Kidney glomerular epithelial cell (primary cell): ENCODE measurements at regions not wholly inside any gene's neighbourhood (a gene's known extent, or its start where the extent isn't known, plus 50 kb on each side); places are given as distances from the start of the nearest gene placed in this dataset.
A peak's percentile ranks its signal among the peaks of the same experiment; 100 is the strongest.

ENCODE experiments used
- DNase-seq: peaks from one replicate; lab custom pipeline; 2025; lab: John Stamatoyannopoulos, UW

DNA sequence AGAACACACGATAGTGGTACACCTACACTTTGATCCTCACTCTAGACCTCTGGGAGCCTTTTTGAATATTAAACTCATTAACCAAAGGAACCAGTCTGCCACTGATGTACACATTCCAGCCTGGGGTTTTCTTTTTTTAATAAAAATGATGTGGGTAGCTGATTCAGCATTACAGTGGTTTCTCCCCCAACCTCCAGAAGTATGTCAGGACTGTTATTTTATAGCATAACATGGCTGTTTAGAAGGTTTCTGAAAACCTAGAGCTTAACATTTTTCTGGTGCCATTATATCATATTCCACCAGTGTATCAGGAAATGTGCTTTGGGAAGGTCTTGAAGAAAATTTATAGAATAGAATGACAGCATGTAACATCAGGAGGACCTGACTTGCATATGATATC is 540.9 kb upstream of the WWC1 start:
- DNase-seq, result no peak

DNA sequence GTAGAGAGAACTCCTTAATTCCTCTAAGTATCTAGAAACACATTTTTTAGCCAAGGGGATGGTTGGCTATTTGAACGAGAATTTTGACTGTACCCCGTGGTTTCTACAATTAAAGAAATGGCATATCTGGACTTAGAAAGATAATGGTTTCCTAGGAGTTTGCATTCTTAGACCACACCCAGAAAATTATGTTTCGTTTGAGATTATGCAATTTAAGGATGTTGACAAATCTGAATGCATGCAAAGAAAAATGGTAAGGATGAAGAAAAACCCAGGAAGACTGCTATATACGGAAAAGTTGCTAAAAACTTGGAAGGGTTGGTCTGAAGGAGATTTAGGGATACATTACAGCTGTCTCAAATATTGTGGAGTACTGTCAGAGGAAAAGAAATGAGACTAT is 538.5 kb upstream of the WWC1 start:
- DNase-seq, result no peak

DNA sequence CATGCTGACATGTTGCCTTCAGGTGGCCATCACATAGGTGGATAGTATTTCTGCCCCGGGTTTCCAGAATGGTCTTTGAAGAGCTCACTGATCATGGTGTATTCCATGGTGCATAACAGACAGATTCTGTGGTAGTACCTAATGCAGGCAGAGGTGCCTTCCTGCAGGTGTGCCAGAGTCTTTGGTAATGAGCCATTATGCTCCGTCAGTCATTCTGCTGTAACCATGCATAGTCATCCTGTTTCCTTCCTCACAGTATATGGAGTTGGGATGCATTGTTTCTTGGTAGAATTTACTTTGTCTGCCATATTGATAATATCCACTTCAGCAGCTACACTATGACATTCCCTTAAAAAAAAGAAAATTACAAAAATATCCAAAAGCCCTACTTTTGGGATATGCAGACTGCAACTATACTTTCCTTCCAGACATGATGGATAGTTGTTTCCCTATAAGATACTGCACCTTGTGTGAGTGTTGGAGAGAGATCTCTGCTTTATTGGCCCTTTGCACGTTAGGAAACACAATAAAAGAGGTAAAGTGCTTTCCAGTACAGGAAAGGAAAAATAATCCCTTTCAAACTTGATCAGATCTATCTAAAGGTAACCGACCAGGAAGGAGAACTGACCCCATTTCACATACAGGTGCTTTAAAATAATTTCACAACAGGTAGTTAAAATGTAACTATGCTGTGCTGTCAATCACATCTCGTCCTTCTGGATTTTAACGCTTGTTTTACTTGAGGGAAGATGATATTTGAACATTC is 537.5 kb upstream of the WWC1 start:
- no peak for DNase-seq

GRCh38 chr5:167754501-167755021 is 536.9 kb upstream of the WWC1 start:
- DNase-seq, result peak; percentile 85

- no peak for DNase-seq
Observed at GRCh38 chr5:167755420-167755819, 536.0 kb upstream of the WWC1 start.

- peak; percentile 99 for DNase-seq
Observed at GRCh38 chr5:167759057-167759821, 532.2 kb upstream of the WWC1 start.

DNA sequence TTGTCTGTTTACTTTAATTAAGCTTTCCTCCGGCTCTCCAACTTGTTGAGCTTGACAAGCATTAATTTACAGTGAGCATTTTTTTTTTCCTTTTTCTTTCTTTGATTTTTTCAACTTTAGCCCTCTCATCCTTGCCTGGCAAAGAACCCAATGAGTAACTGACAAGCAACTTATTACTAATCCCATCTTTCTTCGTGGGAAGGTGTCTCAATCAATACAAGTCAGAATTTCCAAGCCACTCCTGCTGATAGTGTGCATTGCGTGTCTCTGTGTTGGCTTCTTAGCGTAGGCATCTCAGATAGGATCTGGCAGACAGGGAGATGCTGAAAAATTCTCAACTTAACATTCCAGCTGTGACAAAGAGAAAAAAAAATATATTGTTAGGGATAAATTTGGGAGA is 527.7 kb upstream of the WWC1 start:
- no peak for DNase-seq

GRCh38 chr5:167764641-167765289 is 526.7 kb upstream of the WWC1 start:
- peak; percentile 23 for DNase-seq

DNA sequence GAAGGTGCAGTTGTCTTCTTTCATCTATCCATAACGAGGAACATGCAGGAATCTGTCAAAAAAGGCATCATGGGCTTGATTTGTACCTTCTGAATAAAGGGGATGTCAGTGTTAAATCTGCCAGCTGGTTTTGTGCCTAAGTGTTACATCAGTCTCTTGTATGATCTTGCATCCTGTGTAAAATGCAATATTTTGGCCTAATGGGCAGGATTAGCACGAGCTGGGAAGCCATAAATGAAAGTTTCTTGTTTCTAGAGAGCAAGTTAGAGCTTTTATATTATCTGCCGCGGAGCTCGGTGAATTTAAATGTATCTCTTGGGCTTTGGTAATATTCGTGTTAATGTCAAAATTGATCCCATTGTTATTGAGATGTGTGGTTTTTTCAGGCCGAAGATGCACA is 526.1 kb upstream of the WWC1 start:
- no peak for DNase-seq

DNA sequence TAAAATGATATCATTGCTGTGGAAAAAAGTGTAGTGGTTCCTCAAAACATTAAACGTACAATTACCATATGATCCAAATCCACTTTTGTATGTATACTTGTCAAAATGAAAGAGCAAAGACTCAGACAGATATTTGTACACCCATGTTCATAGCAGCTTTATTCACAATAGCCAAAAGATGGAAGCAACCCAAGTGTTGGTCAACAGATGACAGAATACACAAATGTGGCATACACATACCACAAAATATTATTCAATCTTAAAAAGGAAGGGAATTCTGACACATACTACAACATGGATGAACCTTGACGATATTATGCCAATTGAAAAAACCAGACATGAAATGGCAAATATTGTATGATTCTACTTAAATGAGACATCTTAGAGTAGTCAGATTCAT is 524.5 kb upstream of the WWC1 start:
- DNase-seq, result no peak

DNA sequence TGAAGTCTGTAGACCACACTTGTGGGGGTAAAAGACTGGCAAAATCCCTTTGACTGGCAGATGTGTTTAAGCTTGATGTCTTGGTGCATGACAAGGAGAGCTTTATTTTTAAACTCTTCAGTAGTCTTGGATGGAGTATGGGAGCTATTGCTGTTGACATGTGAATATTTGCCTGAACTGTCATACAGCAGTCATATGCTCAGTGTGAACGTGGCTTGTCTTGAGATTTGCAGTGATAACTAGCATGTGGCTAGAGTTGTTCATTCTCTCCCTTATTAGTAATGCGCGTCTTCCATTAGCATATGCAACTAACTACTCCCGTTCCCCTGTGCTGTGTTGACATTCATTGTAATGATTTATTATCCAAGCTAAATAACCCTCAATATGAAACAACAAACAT is 523.6 kb upstream of the WWC1 start:
- no peak for DNase-seq

DNA sequence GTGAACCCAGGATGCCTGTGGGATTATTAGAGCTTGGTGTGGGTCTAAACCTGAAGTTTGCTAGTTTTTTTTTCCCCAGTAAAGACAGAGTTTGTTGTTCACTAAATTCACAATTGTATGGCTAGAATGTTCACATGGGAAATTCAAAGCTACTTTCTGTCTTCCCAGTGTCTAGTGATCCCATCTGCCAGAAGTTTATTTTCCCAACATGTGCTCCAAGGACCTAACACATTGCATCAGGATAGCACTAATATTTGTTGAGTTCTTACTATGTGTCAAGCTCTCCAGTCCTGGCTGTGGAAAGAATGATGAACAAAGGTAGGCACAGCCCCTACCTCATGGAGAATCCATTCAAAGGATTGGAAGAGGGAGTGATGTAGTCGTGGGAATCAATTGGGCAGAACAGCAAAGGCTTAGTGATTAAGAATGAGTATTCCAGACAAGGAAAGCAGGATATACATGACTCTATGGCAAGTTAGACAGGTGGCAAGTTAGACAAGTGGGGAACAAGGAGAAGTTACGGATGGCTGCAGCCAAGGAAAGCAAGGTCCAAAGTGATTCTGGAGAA is 521.5 kb upstream of the WWC1 start:
- DNase-seq, result peak; percentile 26

GRCh38 chr5:167770461-167770860 is 521.0 kb upstream of the WWC1 start:
- DNase-seq, result peak; percentile 4

DNA sequence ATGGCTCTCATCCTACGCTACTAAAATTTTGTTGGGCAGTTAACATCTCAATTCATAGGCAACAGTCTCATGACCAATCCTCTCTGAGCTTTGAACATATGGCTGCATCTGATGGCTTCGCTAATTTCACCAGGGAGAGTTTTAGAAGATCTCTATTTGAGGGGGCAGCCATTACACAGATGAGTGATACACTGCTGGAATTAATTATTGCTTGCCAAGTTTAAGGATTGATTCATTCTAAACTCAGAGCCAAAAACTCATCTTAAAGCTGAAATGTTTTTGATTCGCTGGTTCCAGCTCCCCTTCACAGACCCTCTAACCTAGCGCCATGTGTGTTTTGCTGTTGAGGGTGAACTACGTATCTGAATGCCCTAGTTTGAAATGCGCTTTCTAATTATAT is 519.9 kb upstream of the WWC1 start:
- no peak for DNase-seq

DNA sequence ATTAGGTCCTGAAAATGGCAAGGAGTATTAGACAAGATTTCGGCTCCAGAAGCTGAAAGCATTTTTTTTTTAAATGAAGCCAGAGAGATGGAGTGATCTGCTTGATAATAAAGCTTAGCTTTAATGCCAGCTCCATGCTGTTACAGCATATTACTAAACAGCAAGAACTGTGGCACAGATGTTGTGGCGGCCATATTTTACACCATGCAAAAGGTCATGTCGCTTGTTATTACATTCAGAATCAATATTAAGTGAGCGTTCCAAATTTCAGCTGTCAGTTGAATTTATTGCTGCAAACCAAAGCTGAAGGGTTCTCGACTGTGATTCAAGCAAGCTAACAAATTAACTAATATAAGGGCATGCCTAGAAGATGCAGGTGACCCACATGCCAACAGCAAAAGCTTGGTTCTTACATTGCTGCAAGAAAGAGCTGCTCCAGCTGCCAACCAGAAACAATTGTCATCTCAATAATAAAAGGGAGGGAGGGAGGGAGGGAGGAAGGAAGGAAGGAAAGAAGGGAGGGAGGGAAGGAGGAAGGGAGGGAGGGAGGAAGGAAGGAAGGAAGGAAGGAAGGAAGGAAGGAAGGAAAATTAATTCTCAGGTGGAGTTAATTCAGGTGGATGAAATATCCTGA is 517.7 kb upstream of the WWC1 start:
- no peak for DNase-seq

DNA sequence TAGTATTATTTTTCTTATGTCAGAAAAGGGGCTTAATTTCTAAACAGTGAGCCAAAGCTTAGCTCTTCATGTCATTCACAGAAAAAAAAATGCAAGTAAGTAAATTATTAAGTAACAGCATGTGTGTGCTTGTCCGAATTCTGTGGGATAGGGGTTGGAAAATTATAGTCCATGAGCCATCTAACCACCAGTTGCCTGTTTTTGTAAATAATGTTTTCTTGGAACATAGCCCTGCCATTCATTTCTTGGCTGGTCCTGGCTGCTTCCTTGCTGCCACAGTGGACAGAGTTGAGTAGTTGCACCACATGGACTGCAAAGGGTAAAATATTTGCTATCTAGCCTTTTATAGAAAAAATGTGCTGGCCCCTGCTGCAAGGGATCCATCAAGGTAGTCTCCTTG is 513.7 kb upstream of the WWC1 start:
- DNase-seq, result no peak

GRCh38 chr5:167778228-167778627 is 513.2 kb upstream of the WWC1 start:
- no peak for DNase-seq

- DNase-seq, result no peak
Observed at GRCh38 chr5:167779644-167780043, 511.8 kb upstream of the WWC1 start.

- no peak for DNase-seq
Observed at GRCh38 chr5:167780177-167780576, 511.3 kb upstream of the WWC1 start.

DNA sequence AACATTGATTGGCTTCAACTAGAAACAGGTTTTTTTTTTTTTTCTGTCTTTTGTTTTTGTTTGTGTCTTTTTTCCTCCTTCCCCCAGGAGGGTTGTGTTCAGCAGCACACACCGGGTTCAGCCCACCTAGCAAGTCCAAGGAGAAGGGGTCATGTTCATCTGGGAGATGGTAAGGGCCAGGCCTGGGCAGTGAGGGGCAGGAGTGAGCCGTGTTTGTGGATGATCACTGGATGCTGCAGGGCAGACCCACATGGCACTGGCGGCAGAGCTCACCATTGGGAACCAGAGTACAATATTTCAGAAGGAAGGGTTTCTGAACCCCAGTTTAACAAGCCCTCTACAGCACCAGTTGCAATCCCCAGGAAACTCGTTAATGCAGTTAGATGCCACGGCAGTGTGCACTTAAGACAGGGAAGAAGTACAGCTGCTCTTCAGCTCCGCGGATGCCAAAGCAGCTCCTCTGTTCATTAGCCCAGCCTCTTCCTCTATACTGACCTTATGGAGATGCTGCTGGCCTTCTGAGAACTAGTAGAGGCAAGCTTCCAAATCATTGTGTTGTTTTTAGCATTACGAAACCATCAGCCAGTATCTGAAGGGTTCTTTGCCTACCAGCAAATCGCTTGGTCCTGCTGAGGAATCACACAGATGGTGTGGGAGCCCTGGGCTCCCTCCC is 508.2 kb upstream of the WWC1 start:
- DNase-seq, result no peak

- DNase-seq, result no peak
Observed at GRCh38 chr5:167785106-167785505, 506.3 kb upstream of the WWC1 start.
